Activated CD4-positive, alpha-beta memory T cell treated with anti-CD3 and anti-CD28 coated beads, Interleukin-2, amount 10 ng/mL, durations not matched to agents 7 days and 5 days (primary cell): ENCODE measurements at regions not wholly inside any gene's neighbourhood (a gene's known extent, or its start where the extent isn't known, plus 50 kb on each side); places are given as distances from the start of the nearest gene placed in this dataset.

Experiments used
- CTCF ChIA-PET: fragments of 350-600 bp; sonication (Branson Sonifier 250); formaldehyde crosslinking; loops from one replicate; lab custom pipeline; 2021; ENCODE audit warnings: antibody characterized with exemption, inconsistent platforms; lab: Charles Lee
- POLR2A ChIA-PET: fragments of 350-600 bp; sonication (Branson Sonifier 250); formaldehyde crosslinking; loops from one replicate; lab custom pipeline; 2021; ENCODE audit warnings: antibody characterized with exemption; lab: Charles Lee
- DNase-seq: peaks from one replicate; pipeline ENCODE4 v3.0.0-alpha.2; 2020
- H3K27ac Mint-ChIP-seq: one replicate; pipeline ENCODE4 v1.8.0; 2021; ENCODE audit warnings: mild to moderate bottlenecking, mixed read lengths
- H3K27me3 Mint-ChIP-seq: one replicate; pipeline ENCODE4 v1.8.0; 2021; ENCODE audit warnings: mixed read lengths
- H3K36me3 Mint-ChIP-seq: one replicate; pipeline ENCODE4 v1.8.0; 2021; ENCODE audit warnings: low read depth, mixed read lengths
- H3K4me1 Mint-ChIP-seq: one replicate; pipeline ENCODE4 v1.8.0; 2021; ENCODE audit warnings: mixed read lengths
- H3K4me3 Mint-ChIP-seq: one replicate; pipeline ENCODE4 v1.8.0; 2021; ENCODE audit warnings: mild to moderate bottlenecking, mixed read lengths
- H3K9me3 Mint-ChIP-seq: one replicate; pipeline ENCODE4 v1.8.0; 2021; ENCODE audit warnings: mixed read lengths

GRCh38 chr4:29128810-29129209, 1591.4 kb upstream of the PCDH7 start:
- no peak for DNase-seq
- ChIA-PET POLR2A (no interaction called here), CTCF (no interaction called here)
- H3K27me3 Mint-ChIP-seq = no peaks in the 10 kb centered on the region
- no peaks in the 10 kb centered on the region for H3K36me3 Mint-ChIP-seq
- H3K9me3 Mint-ChIP-seq = peaks cover 10% of the 10 kb centered on the region
- no peaks in the 10 kb centered on the region for H3K4me1 Mint-ChIP-seq
- H3K4me3 Mint-ChIP-seq = no peak overlapping the region
- no peak overlapping the region for H3K27ac Mint-ChIP-seq

GRCh38 chr4:29131304-29131703, 1588.9 kb upstream of the PCDH7 start:
- CTCF ChIA-PET = no interaction called here
- H3K9me3 Mint-ChIP-seq = peaks cover 14% of the 10 kb centered on the region
- POLR2A ChIA-PET = no interaction called here
- no peaks in the 10 kb centered on the region for H3K4me1 Mint-ChIP-seq
- no peak for DNase-seq
- H3K4me3 Mint-ChIP-seq = no peak overlapping the region
- H3K27me3 Mint-ChIP-seq = no peaks in the 10 kb centered on the region
- H3K27ac Mint-ChIP-seq = no peak overlapping the region
- no peaks in the 10 kb centered on the region for H3K36me3 Mint-ChIP-seq

- Mint-ChIP-seq H3K4me1 (no peaks in the 10 kb centered on the region), H3K4me3 (no peak overlapping the region), H3K27me3 (no peaks in the 10 kb centered on the region), H3K9me3 (peaks cover 7% of the 10 kb centered on the region), H3K36me3 (no peaks in the 10 kb centered on the region), H3K27ac (no peak overlapping the region)
- POLR2A ChIA-PET = no interaction called here
- no peak for DNase-seq
- CTCF ChIA-PET = no interaction called here
Measured at GRCh38 chr4:29142708-29143107, 1577.5 kb upstream of the PCDH7 start.

GRCh38 chr4:29151584-29151983, 1568.6 kb upstream of the PCDH7 start:
- no peak overlapping the region for H3K27ac Mint-ChIP-seq
- H3K27me3 Mint-ChIP-seq = no peaks in the 10 kb centered on the region
- CTCF ChIA-PET = no interaction called here
- POLR2A ChIA-PET = no interaction called here
- no peaks in the 10 kb centered on the region for H3K36me3 Mint-ChIP-seq
- no peaks in the 10 kb centered on the region for H3K4me1 Mint-ChIP-seq
- no peak overlapping the region for H3K4me3 Mint-ChIP-seq
- H3K9me3 Mint-ChIP-seq = peaks cover 4% of the 10 kb centered on the region
- no peak for DNase-seq

- peaks cover 6% of the 10 kb centered on the region for H3K9me3 Mint-ChIP-seq
- no peaks in the 10 kb centered on the region for H3K36me3 Mint-ChIP-seq
- ChIA-PET CTCF (no interaction called here), POLR2A (no interaction called here)
- H3K4me3 Mint-ChIP-seq = no peak overlapping the region
- DNase-seq = no peak
- no peaks in the 10 kb centered on the region for H3K4me1 Mint-ChIP-seq
- no peak overlapping the region for H3K27ac Mint-ChIP-seq
- H3K27me3 Mint-ChIP-seq = no peaks in the 10 kb centered on the region
Measured at GRCh38 chr4:29153642-29154041, 1566.5 kb upstream of the PCDH7 start.

- ChIA-PET POLR2A (no interaction called here), CTCF (no interaction called here)
- no peak for DNase-seq
- H3K9me3 Mint-ChIP-seq = peaks cover 2% of the 10 kb centered on the region
- H3K27me3 Mint-ChIP-seq = no peaks in the 10 kb centered on the region
- H3K27ac Mint-ChIP-seq = no peak overlapping the region
- H3K4me1 Mint-ChIP-seq = no peaks in the 10 kb centered on the region
- H3K36me3 Mint-ChIP-seq = no peaks in the 10 kb centered on the region
- no peak overlapping the region for H3K4me3 Mint-ChIP-seq
Measured at GRCh38 chr4:29175291-29175690, 1544.9 kb upstream of the PCDH7 start.

- no peaks in the 10 kb centered on the region for H3K4me1 Mint-ChIP-seq
- no peaks in the 10 kb centered on the region for H3K36me3 Mint-ChIP-seq
- DNase-seq = no peak
- POLR2A ChIA-PET = no interaction called here
- no peak overlapping the region for H3K27ac Mint-ChIP-seq
- H3K27me3 Mint-ChIP-seq = no peaks in the 10 kb centered on the region
- CTCF ChIA-PET = no interaction called here
- H3K4me3 Mint-ChIP-seq = no peak overlapping the region
- H3K9me3 Mint-ChIP-seq = peaks cover 8% of the 10 kb centered on the region
Measured at GRCh38 chr4:29199025-29199424, 1521.1 kb upstream of the PCDH7 start.

GRCh38 chr4:29199485-29199884, 1520.7 kb upstream of the PCDH7 start:
- ChIA-PET POLR2A (no interaction called here), CTCF (no interaction called here)
- H3K4me1 Mint-ChIP-seq = no peaks in the 10 kb centered on the region
- no peak overlapping the region for H3K27ac Mint-ChIP-seq
- peaks cover 8% of the 10 kb centered on the region for H3K9me3 Mint-ChIP-seq
- DNase-seq = no peak
- H3K36me3 Mint-ChIP-seq = no peaks in the 10 kb centered on the region
- H3K27me3 Mint-ChIP-seq = no peaks in the 10 kb centered on the region
- H3K4me3 Mint-ChIP-seq = no peak overlapping the region

GRCh38 chr4:29213020-29213419, 1507.1 kb upstream of the PCDH7 start:
- no peaks in the 10 kb centered on the region for H3K27me3 Mint-ChIP-seq
- no peak for DNase-seq
- no peak overlapping the region for H3K27ac Mint-ChIP-seq
- CTCF ChIA-PET = no interaction called here
- H3K36me3 Mint-ChIP-seq = no peaks in the 10 kb centered on the region
- H3K4me1 Mint-ChIP-seq = no peaks in the 10 kb centered on the region
- POLR2A ChIA-PET = no interaction called here
- no peak overlapping the region for H3K4me3 Mint-ChIP-seq
- H3K9me3 Mint-ChIP-seq = peaks cover 6% of the 10 kb centered on the region

GRCh38 chr4:29220761-29221160, 1499.4 kb upstream of the PCDH7 start:
- no peak overlapping the region for H3K27ac Mint-ChIP-seq
- POLR2A ChIA-PET = no interaction called here
- H3K36me3 Mint-ChIP-seq = no peaks in the 10 kb centered on the region
- H3K4me1 Mint-ChIP-seq = no peaks in the 10 kb centered on the region
- peaks cover 2% of the 10 kb centered on the region for H3K9me3 Mint-ChIP-seq
- DNase-seq = no peak
- H3K27me3 Mint-ChIP-seq = no peaks in the 10 kb centered on the region
- CTCF ChIA-PET = no interaction called here
- no peak overlapping the region for H3K4me3 Mint-ChIP-seq

GRCh38 chr4:29224911-29225310, 1495.3 kb upstream of the PCDH7 start:
- no peak overlapping the region for H3K4me3 Mint-ChIP-seq
- DNase-seq = no peak
- POLR2A ChIA-PET = no interaction called here
- CTCF ChIA-PET = no interaction called here
- H3K4me1 Mint-ChIP-seq = no peaks in the 10 kb centered on the region
- H3K27ac Mint-ChIP-seq = no peak overlapping the region
- peaks cover 2% of the 10 kb centered on the region for H3K9me3 Mint-ChIP-seq
- no peaks in the 10 kb centered on the region for H3K36me3 Mint-ChIP-seq
- H3K27me3 Mint-ChIP-seq = no peaks in the 10 kb centered on the region

GRCh38 chr4:29240641-29241040, 1479.5 kb upstream of the PCDH7 start:
- Mint-ChIP-seq H3K36me3 (no peaks in the 10 kb centered on the region), H3K4me1 (no peaks in the 10 kb centered on the region), H3K4me3 (no peak overlapping the region), H3K27ac (no peak overlapping the region), H3K9me3 (peaks cover 12% of the 10 kb centered on the region), H3K27me3 (no peaks in the 10 kb centered on the region)
- ChIA-PET POLR2A (no interaction called here), CTCF (no interaction called here)
- no peak for DNase-seq

GRCh38 chr4:29243054-29243453, 1477.1 kb upstream of the PCDH7 start:
- no peak overlapping the region for H3K4me3 Mint-ChIP-seq
- no peaks in the 10 kb centered on the region for H3K27me3 Mint-ChIP-seq
- POLR2A ChIA-PET = no interaction called here
- no peak overlapping the region for H3K27ac Mint-ChIP-seq
- no peak for DNase-seq
- CTCF ChIA-PET = no interaction called here
- H3K4me1 Mint-ChIP-seq = no peaks in the 10 kb centered on the region
- no peaks in the 10 kb centered on the region for H3K36me3 Mint-ChIP-seq
- peaks cover 6% of the 10 kb centered on the region for H3K9me3 Mint-ChIP-seq

GRCh38 chr4:29243851-29244250, 1476.3 kb upstream of the PCDH7 start:
- Mint-ChIP-seq H3K4me1 (no peaks in the 10 kb centered on the region), H3K27me3 (no peaks in the 10 kb centered on the region), H3K9me3 (peaks cover 4% of the 10 kb centered on the region), H3K27ac (no peak overlapping the region), H3K4me3 (no peak overlapping the region), H3K36me3 (no peaks in the 10 kb centered on the region)
- ChIA-PET CTCF (no interaction called here), POLR2A (no interaction called here)
- no peak for DNase-seq

GRCh38 chr4:29259556-29259955, 1460.6 kb upstream of the PCDH7 start:
- Mint-ChIP-seq H3K36me3 (no peaks in the 10 kb centered on the region), H3K4me1 (no peaks in the 10 kb centered on the region), H3K9me3 (peaks cover 15% of the 10 kb centered on the region), H3K4me3 (no peak overlapping the region), H3K27ac (no peak overlapping the region), H3K27me3 (no peaks in the 10 kb centered on the region)
- CTCF ChIA-PET = no interaction called here
- POLR2A ChIA-PET = no interaction called here
- DNase-seq = no peak
